Activated T-helper 2 cell treated with anti-CD3 and anti-CD28 coated beads, Interferon-gamma antibody, Interleukin-2, Interleukin-4, amounts not matched to agents 10 μg/mL and 5 μg/mL and 100 μg/mL, durations not matched to agents 14 hours and 24 hours and 36 hours (primary cell): ENCODE measurements at regions not wholly inside any gene's neighbourhood (a gene's known extent, or its start where the extent isn't known, plus 50 kb on each side); places are given as distances from the start of the nearest gene placed in this dataset.

ENCODE experiments used
- DNase-seq: peaks from one replicate; pipeline ENCODE4 v3.0.0; 2021; ENCODE audit warnings: low spot score
- H3K27ac Mint-ChIP-seq: one replicate; pipeline ENCODE4 v1.8.0; 2021; ENCODE audit warnings: mixed read lengths
- H3K27me3 Mint-ChIP-seq: one replicate; pipeline ENCODE4 v1.8.0; 2021; ENCODE audit warnings: low read depth, mixed read lengths
- H3K36me3 Mint-ChIP-seq: one replicate; pipeline ENCODE4 v1.8.0; 2021; ENCODE audit warnings: low read depth, mixed read lengths
- H3K4me1 Mint-ChIP-seq: one replicate; pipeline ENCODE4 v1.8.0; 2021; ENCODE audit warnings: low read depth, mixed read lengths
- H3K4me3 Mint-ChIP-seq: one replicate; pipeline ENCODE4 v1.8.0; 2021; ENCODE audit warnings: low read depth, mild to moderate bottlenecking, moderate library complexity, mixed read lengths
- H3K9me3 Mint-ChIP-seq: one replicate; pipeline ENCODE4 v1.8.0; 2021; ENCODE audit warnings: mixed read lengths
- intact Hi-C: fragments of 100-400 bp; cut with micrococcal nuclease; formaldehyde crosslinking; loops from one replicate; pipeline ENCODE4 v1.15.1; 2023

DNA sequence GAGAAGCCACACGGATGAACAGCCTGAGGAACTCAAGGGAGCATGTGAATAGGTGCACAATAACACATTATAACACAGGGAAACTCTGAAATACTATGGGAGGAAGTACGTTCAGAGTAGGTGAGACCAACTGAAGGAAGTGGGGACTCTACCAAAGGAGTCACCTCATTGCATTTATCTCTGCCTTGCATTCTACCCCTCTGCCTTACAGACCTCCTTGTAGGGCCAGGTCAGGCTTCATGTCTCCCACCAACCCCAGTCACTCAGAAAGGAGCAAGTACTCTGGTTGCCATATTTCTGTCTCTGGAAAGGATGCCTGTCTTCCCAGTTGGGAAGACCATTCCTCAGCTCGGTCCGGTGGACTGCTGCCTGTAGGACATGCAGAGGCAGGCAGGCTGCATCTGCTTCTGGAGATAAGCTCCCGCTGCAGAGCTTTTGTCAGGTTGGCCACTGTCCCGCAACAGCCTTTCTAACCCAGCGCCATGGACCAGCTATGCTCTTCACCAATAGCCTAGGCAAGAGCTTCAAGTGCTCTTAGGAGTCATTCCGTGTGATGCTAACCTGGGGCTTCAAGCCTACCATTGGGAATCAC lies 51.6 kb upstream of the ASIP start:
- H3K9me3 Mint-ChIP-seq: no peaks in the 10 kb centered on the region
- intact Hi-C loops: loop anchor here (5.0 kb wide), 1 partner anchor 63 kb away; no protein-coding TSS in a partner anchor
- H3K4me1 Mint-ChIP-seq: peaks cover 4% of the 10 kb centered on the region
- H3K36me3 Mint-ChIP-seq: no peaks in the 10 kb centered on the region
- no peak overlapping the region for H3K4me3 Mint-ChIP-seq
- no peak overlapping the region for H3K27ac Mint-ChIP-seq
- DNase-seq: no peak
- peaks cover 22% of the 10 kb centered on the region for H3K27me3 Mint-ChIP-seq

- H3K27ac Mint-ChIP-seq: no peak overlapping the region
- intact Hi-C loops: loop anchor here (5.0 kb wide), 1 partner anchor 62 kb away; no protein-coding TSS in a partner anchor
- no peaks in the 10 kb centered on the region for H3K36me3 Mint-ChIP-seq
- peaks cover 19% of the 10 kb centered on the region for H3K27me3 Mint-ChIP-seq
- no peak for DNase-seq
- no peak overlapping the region for H3K4me3 Mint-ChIP-seq
- peaks cover 9% of the 10 kb centered on the region for H3K4me1 Mint-ChIP-seq
- no peaks in the 10 kb centered on the region for H3K9me3 Mint-ChIP-seq
Measured at GRCh38 chr20:34190262-34190661, 51.0 kb upstream of the ASIP start.

- DNase-seq: peak; percentile 22
Measured at GRCh38 chr20:34190679-34191090, 50.5 kb upstream of the ASIP start.

More at GRCh38 chr20:34190679-34191090, 50.5 kb upstream of the ASIP start:
- intact Hi-C loops: loop anchor here (5.0 kb wide), 1 partner anchor 62 kb away; no protein-coding TSS in a partner anchor
- peaks cover 16% of the 10 kb centered on the region for H3K27me3 Mint-ChIP-seq
- no peak overlapping the region for H3K4me3 Mint-ChIP-seq
- no peaks in the 10 kb centered on the region for H3K36me3 Mint-ChIP-seq
- H3K27ac Mint-ChIP-seq: no peak overlapping the region
- H3K9me3 Mint-ChIP-seq: no peaks in the 10 kb centered on the region
- peaks cover 9% of the 10 kb centered on the region for H3K4me1 Mint-ChIP-seq
